ENCODE measurements at regions not wholly inside any gene's neighbourhood (a gene's known extent, or its start where the extent isn't known, plus 50 kb on each side); places are given as distances from the start of the nearest gene placed in this dataset.

DNA sequence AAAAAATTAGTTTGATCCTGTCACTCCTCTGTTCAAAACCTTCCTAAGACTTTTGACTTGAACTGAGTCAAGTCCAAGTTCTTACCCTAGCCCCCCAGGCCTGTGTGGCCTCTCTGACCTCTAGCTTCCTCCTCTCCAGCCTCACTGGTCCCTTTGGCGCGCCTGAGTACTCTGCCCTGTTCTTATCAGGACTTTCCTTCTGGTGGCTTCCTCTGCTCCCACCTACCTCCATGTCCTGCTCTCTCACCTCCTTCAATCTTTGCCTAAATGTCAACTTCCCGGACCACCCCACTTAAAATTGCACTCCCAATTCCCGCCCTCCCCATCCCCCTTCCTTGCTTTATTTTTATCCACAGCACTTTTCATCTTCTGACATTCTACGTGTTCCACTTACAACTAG, 526.1 kb upstream of the KLF4 start:
- DNase-seq: no peak

- DNase-seq: no peak
Measured at GRCh38 chr9:108014353-108014752, 524.8 kb upstream of the KLF4 start.

GRCh38 chr9:108012886-108013665, 523.5 kb upstream of the KLF4 start:
- no peak for DNase-seq

- no peak for DNase-seq
Measured at GRCh38 chr9:108012405-108012804, 522.8 kb upstream of the KLF4 start.

- no peak for DNase-seq
Measured at GRCh38 chr9:108003526-108003925, 514.0 kb upstream of the KLF4 start.

DNA sequence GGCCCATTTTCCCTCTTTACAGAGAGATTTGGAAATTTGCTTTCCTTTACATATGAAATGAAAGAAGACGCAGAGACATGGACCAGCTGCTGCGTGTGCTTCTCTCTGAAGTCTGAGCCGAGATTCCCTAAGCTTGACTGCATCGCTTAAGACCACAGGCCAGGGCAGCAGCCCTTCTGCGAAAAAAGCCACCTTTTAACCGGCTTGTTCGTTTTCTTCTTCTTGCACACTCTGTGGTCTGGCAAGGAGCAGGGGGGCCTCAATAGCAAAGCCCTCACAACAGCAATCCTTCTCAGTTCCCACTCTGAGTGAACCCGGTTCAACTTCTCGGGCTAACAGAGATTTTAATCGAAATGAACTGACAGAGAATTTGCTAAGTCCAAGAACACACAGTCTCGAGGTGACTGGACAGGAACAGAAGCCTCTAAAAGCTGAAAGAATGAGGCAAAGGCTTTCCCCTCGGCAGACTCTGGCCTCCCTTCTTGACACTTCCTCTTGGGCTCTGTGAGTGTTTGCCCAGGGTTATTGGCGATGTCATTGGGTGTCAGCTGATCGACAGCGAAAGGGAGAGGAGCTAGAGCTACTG, 512.9 kb upstream of the KLF4 start:
- DNase-seq: no peak

DNA sequence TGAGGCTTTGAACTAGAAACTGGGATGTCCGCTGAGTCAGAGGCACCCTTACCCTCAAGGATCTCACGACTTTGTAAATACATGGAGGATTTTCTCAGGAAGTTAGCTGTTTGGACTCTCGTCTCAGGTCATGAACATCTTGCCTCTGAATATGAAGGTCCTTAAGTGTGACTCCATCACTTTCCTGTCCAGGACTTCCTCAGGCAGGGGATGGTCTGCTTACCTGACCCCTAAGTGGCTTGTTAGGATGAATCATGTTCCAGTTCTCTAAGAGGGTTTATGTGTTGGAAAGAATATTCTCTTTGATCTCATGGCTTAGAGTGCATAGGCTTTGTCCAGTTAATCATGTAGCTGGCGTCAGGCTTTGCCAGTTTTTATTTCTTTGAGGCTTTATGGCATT, 511.7 kb upstream of the KLF4 start:
- no peak for DNase-seq

GRCh38 chr9:107999890-108000289, 510.3 kb upstream of the KLF4 start:
- DNase-seq: no peak

DNA sequence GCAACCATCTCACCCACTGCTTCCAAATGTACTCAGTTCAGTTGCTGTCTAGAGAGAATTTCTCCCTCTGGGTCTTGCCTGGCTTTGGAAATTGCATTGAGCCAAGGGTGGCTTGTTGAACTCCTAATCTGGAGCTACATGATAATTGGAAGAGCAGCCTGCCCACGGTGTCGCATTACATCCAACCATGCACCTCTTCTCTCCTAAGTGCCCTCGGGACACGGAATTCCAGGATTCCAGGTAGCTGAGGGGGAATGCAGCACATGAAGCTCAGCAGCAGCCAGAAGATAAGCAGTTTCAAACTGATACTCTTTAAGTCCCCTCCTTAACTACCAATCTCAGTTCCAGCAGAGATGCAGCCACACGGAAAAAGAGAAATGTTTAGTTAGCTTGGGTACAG, 509.4 kb upstream of the KLF4 start:
- peak; percentile 1 for DNase-seq

GRCh38 chr9:107994648-107995047, 505.1 kb upstream of the KLF4 start:
- DNase-seq: no peak

GRCh38 chr9:107992271-107992670, 502.7 kb upstream of the KLF4 start:
- no peak for DNase-seq

DNA sequence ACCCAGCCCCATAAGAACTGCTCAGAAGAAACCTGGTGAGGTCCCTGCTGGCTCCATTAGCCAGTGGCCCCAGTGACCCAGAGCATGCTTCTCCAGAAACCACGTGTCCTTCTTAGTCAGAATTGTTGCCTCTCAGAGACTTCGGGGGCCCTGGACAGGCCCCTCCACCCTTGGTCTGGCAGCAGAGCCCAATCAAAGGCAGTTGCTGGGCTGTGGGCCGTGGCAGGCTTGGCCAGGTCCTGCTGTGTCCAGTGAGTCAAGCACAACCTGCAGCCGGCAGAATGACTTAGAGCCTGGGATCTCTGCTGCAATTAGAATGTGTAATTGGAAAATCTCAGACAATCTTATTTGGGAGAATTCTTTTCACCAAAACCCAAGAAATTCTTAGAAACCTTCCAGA, 502.0 kb upstream of the KLF4 start:
- DNase-seq: no peak

- no peak for DNase-seq
Measured at GRCh38 chr9:107989544-107989943, 500.0 kb upstream of the KLF4 start.

- DNase-seq: no peak
Measured at GRCh38 chr9:107989099-107989498, 499.5 kb upstream of the KLF4 start.

- no peak for DNase-seq
Measured at GRCh38 chr9:107984956-107985355, 495.4 kb upstream of the KLF4 start.

DNA sequence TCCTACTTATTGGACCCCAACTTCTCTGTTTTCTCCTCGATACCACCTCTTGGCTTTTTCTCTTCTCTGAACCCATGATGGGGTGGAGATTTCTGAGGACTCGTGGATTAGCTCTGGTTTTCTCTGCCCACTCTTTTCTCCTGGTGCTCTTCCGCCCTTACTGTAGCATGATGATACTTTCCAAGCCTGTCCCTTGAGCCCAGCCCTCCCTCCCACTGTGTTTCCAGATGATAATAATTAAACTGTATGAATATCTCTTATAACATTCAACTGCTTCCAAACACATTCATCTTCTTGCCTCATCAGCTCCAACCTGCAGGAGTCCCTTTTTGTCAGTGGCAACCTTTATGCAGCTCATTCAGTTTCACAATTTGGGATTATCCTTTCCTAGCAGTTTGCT, 494.2 kb upstream of the KLF4 start:
- no peak for DNase-seq

DNA sequence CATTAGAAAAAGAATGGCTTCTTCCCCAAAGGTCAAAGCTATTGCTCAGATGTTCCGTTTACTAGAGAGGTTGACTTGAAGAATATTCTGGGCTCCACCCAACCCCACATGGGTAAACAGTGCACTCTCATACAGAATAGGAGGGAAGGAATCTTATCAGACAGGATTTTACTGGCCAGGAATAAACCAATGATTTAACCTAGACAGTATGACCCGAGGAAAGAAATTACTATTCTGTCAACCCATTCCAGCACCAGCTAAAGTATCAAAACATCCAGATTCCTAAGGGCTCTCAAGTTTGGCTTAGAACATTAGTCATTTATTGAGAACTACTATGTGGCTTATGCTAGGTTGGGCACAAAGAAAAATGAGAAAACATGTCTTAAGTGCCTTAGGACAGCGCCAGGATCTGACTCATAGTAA, 493.6 kb upstream of the KLF4 start:
- no peak for DNase-seq

GRCh38 chr9:107982745-107983144, 493.2 kb upstream of the KLF4 start:
- no peak for DNase-seq

DNA sequence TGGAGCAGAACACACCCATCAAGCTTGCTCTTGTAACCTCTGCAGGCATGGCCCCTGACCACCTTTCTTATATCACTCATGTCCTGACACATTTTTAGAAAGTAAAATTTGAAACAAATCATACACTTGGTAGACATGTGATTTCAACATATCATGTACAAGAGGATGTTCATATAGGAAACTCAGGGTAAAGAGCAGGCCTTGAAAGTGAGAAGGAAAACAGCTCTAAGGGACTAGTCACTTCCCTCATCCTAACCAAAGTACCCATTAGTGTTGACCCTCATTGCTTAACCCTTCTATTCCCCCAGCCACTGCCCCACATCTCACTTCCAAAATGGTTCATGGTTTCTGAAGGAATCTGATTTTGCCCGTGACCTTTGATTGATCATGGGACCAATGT, 492.4 kb upstream of the KLF4 start:
- no peak for DNase-seq

- no peak for DNase-seq
Measured at GRCh38 chr9:107980984-107981383, 491.4 kb upstream of the KLF4 start.

DNA sequence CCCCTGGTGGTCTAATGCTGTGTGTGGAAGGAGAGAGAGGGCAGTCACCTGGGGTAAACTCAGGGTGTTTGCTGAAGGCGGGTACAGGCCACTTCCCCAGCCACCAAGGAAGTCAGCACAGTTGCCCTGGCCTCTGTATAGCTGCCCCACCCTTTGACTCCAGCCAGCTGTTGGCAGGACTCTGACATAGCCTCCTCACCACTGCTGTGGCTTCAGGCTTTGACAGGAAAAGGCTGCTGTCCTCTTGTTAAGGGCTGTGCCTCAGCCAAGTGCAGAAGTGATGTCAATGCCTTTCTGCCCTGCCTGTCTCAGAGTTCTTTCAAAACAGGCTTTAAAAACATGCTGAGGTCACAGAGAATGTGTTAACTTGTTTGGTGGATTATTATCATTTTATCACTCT, 487.2 kb upstream of the KLF4 start:
- no peak for DNase-seq

DNA sequence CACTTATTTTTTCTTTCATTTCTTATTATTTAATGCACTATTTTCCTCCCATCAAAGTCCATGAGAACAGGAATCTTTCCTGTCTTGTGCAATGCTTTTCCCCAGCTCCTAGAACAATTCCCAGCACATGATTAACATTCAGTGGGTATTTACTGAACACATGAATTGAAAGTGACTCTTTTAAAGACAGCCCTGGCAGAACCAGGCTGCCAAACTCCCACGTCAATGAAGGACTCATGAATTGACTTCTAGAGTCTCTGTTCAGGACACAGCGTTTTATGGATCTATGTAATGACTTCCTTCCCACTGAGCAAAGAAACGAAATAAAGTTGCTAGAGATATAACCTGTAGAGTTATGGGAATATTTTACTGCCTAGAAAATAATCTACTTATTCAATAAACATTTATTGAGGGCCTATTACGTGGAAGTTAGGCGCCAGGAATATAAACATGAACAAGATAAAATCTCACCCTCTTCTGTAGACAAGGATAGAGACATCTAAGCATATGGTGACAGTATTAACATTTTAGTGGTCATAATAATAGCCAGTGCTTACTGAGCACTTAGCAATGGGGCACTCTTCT, 485.9 kb upstream of the KLF4 start:
- no peak for DNase-seq

GRCh38 chr9:107973451-107973850, 483.9 kb upstream of the KLF4 start:
- no peak for DNase-seq

DNA sequence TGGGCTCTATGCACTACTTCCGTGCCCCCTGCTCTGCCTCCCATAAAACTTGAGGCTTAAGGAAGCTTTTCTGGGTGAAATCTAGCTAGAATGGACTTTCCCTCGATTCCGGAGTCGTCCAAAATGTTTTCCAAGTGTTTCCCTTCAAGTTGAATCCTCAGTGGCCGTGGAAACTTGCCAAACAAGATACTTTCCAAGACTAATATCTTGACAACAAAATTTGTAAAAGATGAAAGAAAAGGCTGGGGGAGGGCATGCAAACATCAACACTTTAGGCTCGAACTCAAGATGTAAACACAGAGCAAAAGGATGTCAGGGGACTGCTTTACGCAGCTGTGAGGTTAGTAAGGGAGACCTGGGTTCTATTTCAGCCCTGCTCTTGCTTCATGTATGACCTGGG, 482.8 kb upstream of the KLF4 start:
- no peak for DNase-seq

DNA sequence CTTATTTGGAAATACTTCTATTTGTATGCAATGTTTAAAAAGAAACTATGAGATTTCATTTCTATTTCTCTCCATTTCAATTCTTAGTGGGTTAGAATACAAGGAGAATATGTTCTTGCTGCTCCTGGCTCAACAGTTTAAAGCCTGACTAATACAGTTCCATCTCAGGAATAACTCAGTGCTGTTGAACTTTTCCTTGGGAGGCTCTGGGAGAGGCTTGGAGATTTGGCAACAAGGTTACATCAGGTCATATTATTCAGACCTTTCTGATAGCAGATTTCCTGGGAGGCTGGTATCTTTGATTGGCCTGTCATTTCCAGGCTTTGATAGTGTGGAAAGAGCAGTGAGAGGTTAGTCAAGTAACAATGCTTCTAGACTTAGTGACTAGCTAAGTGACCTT, 481.7 kb upstream of the KLF4 start:
- no peak for DNase-seq
